ENCODE measurements at regions not wholly inside any gene's neighbourhood (a gene's known extent, or its start where the extent isn't known, plus 50 kb on each side); places are given as distances from the start of the nearest gene placed in this dataset.

GRCh38 chr2:128409326-128410034 is 90.8 kb upstream of the HS6ST1 start:
- peak overlapping the region; percentile 29 for H2AFZ ChIP-seq (ENCODE audit: low read length)

GRCh38 chr2:128410035-128410757 is 91.5 kb upstream of the HS6ST1 start:
- Histone ChIP-seq H3K9me2 (replicated peaks; ENCODE audit: low read length) (no peaks in the 10 kb centered on the region), H3K4me3 (ENCODE audit: low read length) (no peak overlapping the region), H3F3A (ENCODE audit: low read length, unreplicated experiment) (no peaks in the 10 kb centered on the region), H3K4me1 (ENCODE audit: insufficient read depth, low read length) (peaks cover 10% of the 10 kb centered on the region), H3K4me2 (ENCODE audit: low read length) (no peak overlapping the region), H2AFZ (ENCODE audit: low read length) (no peak overlapping the region), H3K9me3 (ENCODE audit: low read length) (no peaks in the 10 kb centered on the region), H4K20me1 (ENCODE audit: low read length) (no peaks in the 10 kb centered on the region), H3K27me3 (ENCODE audit: low read length) (no peaks in the 10 kb centered on the region), H3K27ac (ENCODE audit: low read length) (no peak overlapping the region), H3K79me2 (ENCODE audit: low read length) (no peaks in the 10 kb centered on the region), H3K36me3 (ENCODE audit: low read depth, low read length) (no peaks in the 10 kb centered on the region), H3K9ac (ENCODE audit: low read length) (no peak overlapping the region)
- ATAC-seq (no peak), DNase-seq (no peak)
- TF ChIP-seq EZH2phosphoT487 (IDR thresholded peaks at IDR 0.05; ENCODE audit: borderline replicate concordance, low read length) (no peak), EZH2 (IDR thresholded peaks at IDR 0.05; ENCODE audit: low read length, unreplicated experiment) (no peak)
- TF ChIP-seq, protein P1, sequence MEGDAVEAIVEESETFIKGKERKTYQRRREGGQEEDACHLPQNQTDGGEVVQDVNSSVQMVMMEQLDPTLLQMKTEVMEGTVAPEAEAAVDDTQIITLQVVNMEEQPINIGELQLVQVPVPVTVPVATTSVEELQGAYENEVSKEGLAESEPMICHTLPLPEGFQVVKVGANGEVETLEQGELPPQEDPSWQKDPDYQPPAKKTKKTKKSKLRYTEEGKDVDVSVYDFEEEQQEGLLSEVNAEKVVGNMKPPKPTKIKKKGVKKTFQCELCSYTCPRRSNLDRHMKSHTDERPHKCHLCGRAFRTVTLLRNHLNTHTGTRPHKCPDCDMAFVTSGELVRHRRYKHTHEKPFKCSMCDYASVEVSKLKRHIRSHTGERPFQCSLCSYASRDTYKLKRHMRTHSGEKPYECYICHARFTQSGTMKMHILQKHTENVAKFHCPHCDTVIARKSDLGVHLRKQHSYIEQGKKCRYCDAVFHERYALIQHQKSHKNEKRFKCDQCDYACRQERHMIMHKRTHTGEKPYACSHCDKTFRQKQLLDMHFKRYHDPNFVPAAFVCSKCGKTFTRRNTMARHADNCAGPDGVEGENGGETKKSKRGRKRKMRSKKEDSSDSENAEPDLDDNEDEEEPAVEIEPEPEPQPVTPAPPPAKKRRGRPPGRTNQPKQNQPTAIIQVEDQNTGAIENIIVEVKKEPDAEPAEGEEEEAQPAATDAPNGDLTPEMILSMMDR (conservative IDR thresholded peaks at IDR 0.05; ENCODE audit: low read depth, low read length): no peak
- POLR2A ChIA-PET (ENCODE audit: unreplicated experiment): no interaction called here
- no TSS peak for BruUV-seq (replicated peaks)
- intact Hi-C loops (cut with micrococcal nuclease): no loop called here
- CTCF ChIA-PET: no interaction called here

More at GRCh38 chr2:128409326-128410034, 90.8 kb upstream of the HS6ST1 start:
- H3K9ac ChIP-seq (ENCODE audit: low read length): no peak overlapping the region
- H3K9me3 ChIP-seq (ENCODE audit: low read length): no peaks in the 10 kb centered on the region
- POLR2A ChIA-PET (ENCODE audit: unreplicated experiment): no interaction called here
- H4K20me1 ChIP-seq (ENCODE audit: low read length): no peaks in the 10 kb centered on the region
- intact Hi-C loops (cut with micrococcal nuclease): no loop called here
- no peak overlapping the region for H3K27ac ChIP-seq (ENCODE audit: low read length)
- BruUV-seq (replicated peaks): no TSS peak
- H3K79me2 ChIP-seq (ENCODE audit: low read length): no peaks in the 10 kb centered on the region
- no peaks in the 10 kb centered on the region for H3F3A ChIP-seq (ENCODE audit: low read length, unreplicated experiment)
- peaks cover 10% of the 10 kb centered on the region for H3K4me1 ChIP-seq (ENCODE audit: insufficient read depth, low read length)
- ATAC-seq: no peak
- no peak overlapping the region for H3K4me2 ChIP-seq (ENCODE audit: low read length)
- DNase-seq: no peak
- no peak for TF ChIP-seq EZH2phosphoT487 (IDR thresholded peaks at IDR 0.05; ENCODE audit: borderline replicate concordance, low read length)
- TF ChIP-seq, protein P1 (conservative IDR thresholded peaks at IDR 0.05; ENCODE audit: low read depth, low read length): no peak
- TF ChIP-seq EZH2 (IDR thresholded peaks at IDR 0.05; ENCODE audit: low read length, unreplicated experiment): no peak
- CTCF ChIA-PET: no interaction called here
- no peaks in the 10 kb centered on the region for H3K27me3 ChIP-seq (ENCODE audit: low read length)
- no peaks in the 10 kb centered on the region for H3K36me3 ChIP-seq (ENCODE audit: low read depth, low read length)
- H3K4me3 ChIP-seq (ENCODE audit: low read length): no peak overlapping the region
- H3K9me2 ChIP-seq (replicated peaks; ENCODE audit: low read length): no peaks in the 10 kb centered on the region

GRCh38 chr2:128410758-128411215 is 92.1 kb upstream of the HS6ST1 start:
- Histone ChIP-seq H3K4me3 (ENCODE audit: low read length) (no peak overlapping the region), H3K27me3 (ENCODE audit: low read length) (no peaks in the 10 kb centered on the region), H3K9me3 (ENCODE audit: low read length) (no peaks in the 10 kb centered on the region), H4K20me1 (ENCODE audit: low read length) (no peaks in the 10 kb centered on the region), H3K79me2 (ENCODE audit: low read length) (no peaks in the 10 kb centered on the region), H3K36me3 (ENCODE audit: low read depth, low read length) (no peaks in the 10 kb centered on the region), H3K4me1 (ENCODE audit: insufficient read depth, low read length) (peaks cover 10% of the 10 kb centered on the region), H3K27ac (ENCODE audit: low read length) (no peak overlapping the region), H3F3A (ENCODE audit: low read length, unreplicated experiment) (no peaks in the 10 kb centered on the region), H2AFZ (ENCODE audit: low read length) (no peak overlapping the region), H3K9ac (ENCODE audit: low read length) (no peak overlapping the region), H3K9me2 (replicated peaks; ENCODE audit: low read length) (no peaks in the 10 kb centered on the region), H3K4me2 (ENCODE audit: low read length) (no peak overlapping the region)
- no TSS peak for BruUV-seq (replicated peaks)
- ATAC-seq (no peak), DNase-seq (no peak)
- TF ChIP-seq EZH2phosphoT487 (IDR thresholded peaks at IDR 0.05; ENCODE audit: borderline replicate concordance, low read length) (no peak), EZH2 (IDR thresholded peaks at IDR 0.05; ENCODE audit: low read length, unreplicated experiment) (no peak)
- TF ChIP-seq, protein P1 (conservative IDR thresholded peaks at IDR 0.05; ENCODE audit: low read depth, low read length): no peak
- intact Hi-C loops (cut with micrococcal nuclease): no loop called here
- POLR2A ChIA-PET (ENCODE audit: unreplicated experiment): no interaction called here
- CTCF ChIA-PET: no interaction called here
